ENCODE measurements at regions not wholly inside any gene's neighbourhood (a gene's known extent, or its start where the extent isn't known, plus 50 kb on each side); places are given as distances from the start of the nearest gene placed in this dataset.

- TF ChIP-seq, protein P1, sequence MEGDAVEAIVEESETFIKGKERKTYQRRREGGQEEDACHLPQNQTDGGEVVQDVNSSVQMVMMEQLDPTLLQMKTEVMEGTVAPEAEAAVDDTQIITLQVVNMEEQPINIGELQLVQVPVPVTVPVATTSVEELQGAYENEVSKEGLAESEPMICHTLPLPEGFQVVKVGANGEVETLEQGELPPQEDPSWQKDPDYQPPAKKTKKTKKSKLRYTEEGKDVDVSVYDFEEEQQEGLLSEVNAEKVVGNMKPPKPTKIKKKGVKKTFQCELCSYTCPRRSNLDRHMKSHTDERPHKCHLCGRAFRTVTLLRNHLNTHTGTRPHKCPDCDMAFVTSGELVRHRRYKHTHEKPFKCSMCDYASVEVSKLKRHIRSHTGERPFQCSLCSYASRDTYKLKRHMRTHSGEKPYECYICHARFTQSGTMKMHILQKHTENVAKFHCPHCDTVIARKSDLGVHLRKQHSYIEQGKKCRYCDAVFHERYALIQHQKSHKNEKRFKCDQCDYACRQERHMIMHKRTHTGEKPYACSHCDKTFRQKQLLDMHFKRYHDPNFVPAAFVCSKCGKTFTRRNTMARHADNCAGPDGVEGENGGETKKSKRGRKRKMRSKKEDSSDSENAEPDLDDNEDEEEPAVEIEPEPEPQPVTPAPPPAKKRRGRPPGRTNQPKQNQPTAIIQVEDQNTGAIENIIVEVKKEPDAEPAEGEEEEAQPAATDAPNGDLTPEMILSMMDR (IDR thresholded peaks at IDR 0.05), result no peak
- no peak for TF ChIP-seq POLR2A (IDR thresholded peaks at IDR 0.05)
- TF ChIP-seq EP300 (IDR thresholded peaks at IDR 0.05), result no peak
Observed at GRCh38 chr6:50337532-50338122, 287.9 kb upstream of the DEFB112 start.

Data from sigmoid colon (tissue), 4 donors.